ENCODE measurements at regions not wholly inside any gene's neighbourhood (a gene's known extent, or its start where the extent isn't known, plus 50 kb on each side); places are given as distances from the start of the nearest gene placed in this dataset.

GRCh38 chr7:140261522-140261921 is 84.7 kb upstream of the KDM7A start:
- TF ChIP-seq POLR2A (IDR thresholded peaks at IDR 0.05; ENCODE audit: low read depth, low read length) (no peak), TAF1 (IDR thresholded peaks at IDR 0.05; ENCODE audit: low read depth, low read length) (no peak), POLR2AphosphoS5 (IDR thresholded peaks at IDR 0.05; ENCODE audit: low read depth, low read length) (no peak), PAX5 (IDR thresholded peaks at IDR 0.05; ENCODE audit: insufficient read depth, low read length, severe bottlenecking) (no peak)
